ENCODE measurements at regions not wholly inside any gene's neighbourhood (a gene's known extent, or its start where the extent isn't known, plus 50 kb on each side); places are given as distances from the start of the nearest gene placed in this dataset.

DNA sequence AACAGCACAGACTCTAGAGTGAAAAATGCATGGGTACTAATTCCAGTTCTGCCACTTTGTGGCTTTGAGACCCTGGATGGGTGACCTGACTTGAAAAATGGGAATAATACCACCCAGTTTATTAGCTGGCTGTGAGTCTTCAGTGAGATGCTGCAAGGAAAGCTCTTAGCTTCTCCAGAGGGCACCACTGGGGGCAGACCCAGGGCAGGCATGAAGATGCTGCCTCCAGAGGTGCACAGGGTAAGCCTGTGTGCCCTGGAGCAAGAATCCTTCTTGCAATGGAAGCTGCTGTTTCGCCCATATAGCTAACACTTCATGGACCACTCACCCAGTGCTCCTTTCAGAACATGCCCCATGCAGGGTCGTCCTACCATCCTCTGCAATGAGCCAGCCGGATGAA is 75.7 kb downstream of the C5orf15 start:
- no TSS peak for BruUV-seq (replicated peaks)
- Histone ChIP-seq H3K9me3 (replicated peaks; ENCODE audit: control insufficient read depth, insufficient read depth, low read length) (no peaks in the 10 kb centered on the region), H3K27ac (ENCODE audit: control insufficient read depth, insufficient read depth) (no peak overlapping the region), H3K9ac (ENCODE audit: control insufficient read depth, insufficient read depth, low read length) (no peak overlapping the region), H3K4me1 (ENCODE audit: control insufficient read depth, insufficient read depth, low read length) (0 out of 2 replicates have a peak, but pooled peaks cover 3% of the 10 kb centered on the region), H3K4me3 (no peak overlapping the region), H2AFZ (ENCODE audit: control insufficient read depth, low read depth, low read length) (no peak overlapping the region), H4K20me1 (ENCODE audit: control insufficient read depth, insufficient read depth) (no peaks in the 10 kb centered on the region), H3K36me3 (ENCODE audit: control insufficient read depth in 2 of 2, insufficient read depth in 2 of 2, low read length in 1 of 2) (no peaks in the 10 kb centered on the region), H3K27me3 (replicated peaks in 1 of 2; ENCODE audit: control insufficient read depth in 2 of 2, insufficient read depth in 2 of 2, low read length in 1 of 2) (no peaks in the 10 kb centered on the region), H3K4me2 (ENCODE audit: control insufficient read depth, insufficient read depth) (no peak overlapping the region), H3K79me2 (ENCODE audit: control insufficient read depth, insufficient read depth, low read length) (no peaks in the 10 kb centered on the region)
- ChIA-PET CTCF (interaction anchor here (0.6 to 2.5 kb wide), 6 partner anchors 10 to 399 kb away, joined by 3 to 9 read pairs (median 4); no protein-coding TSS in a partner anchor), RAD21 (ENCODE audit: unreplicated experiment) (interaction anchor here (1.5 kb wide), 1 partner anchor 23 kb away, joined by 7 read pairs; no protein-coding TSS in a partner anchor), POLR2A (no interaction called here), SMC1A (ENCODE audit: uncharacterized antibody, unreplicated experiment) (interaction anchor here (1.7 kb wide), 1 partner anchor 23 kb away, joined by 4 read pairs; no protein-coding TSS in a partner anchor)
- no peak; the same call in 2 of the 3 replicates for ATAC-seq
- in situ Hi-C loops (cut with MboI) (no loop called here), intact Hi-C loops (cut with micrococcal nuclease; ENCODE audit: unreplicated experiment) (no loop called here)
- WGBS (ENCODE audit: insufficient coverage, insufficient replicate concordance, low lambda C conversion rate, missing lambda C conversion rate): 29% methylated on average over 3 of the region's 3 CpGs
- no peak for FAIRE-seq
- no peak for TF ChIP-seq ZNF274 (IDR thresholded peaks at IDR 0.05; ENCODE audit: insufficient read depth, insufficient read length)
- no peak for TF ChIP-seq SIX5 (IDR thresholded peaks at IDR 0.05; ENCODE audit: low read depth, low read length, severe bottlenecking)
- DNase-seq (ENCODE audit: low read depth, low spot score): no peak

DNA sequence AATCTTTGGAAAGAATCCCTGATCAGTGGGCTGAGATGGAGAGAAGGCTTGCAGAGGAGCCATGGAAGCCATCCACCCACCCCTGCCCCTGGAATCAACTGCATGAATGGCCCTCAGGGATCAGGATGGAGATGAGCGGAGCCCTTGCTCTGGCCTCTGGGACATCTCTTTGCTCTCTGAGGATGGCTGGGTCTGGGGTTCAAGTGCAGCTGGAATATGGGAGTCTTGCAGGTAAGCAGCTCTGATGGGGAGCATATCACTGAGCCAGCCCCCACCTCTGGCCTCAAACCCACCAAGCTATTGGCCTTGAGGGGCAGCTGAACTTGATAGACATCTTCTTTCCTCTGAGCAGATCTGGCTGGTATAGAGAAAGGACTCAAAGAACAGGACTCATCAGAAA is 76.1 kb downstream of the C5orf15 start:
- no peak overlapping the region for H3K4me2 ChIP-seq (ENCODE audit: control insufficient read depth, insufficient read depth)
- TF ChIP-seq RB1 (IDR thresholded peaks at IDR 0.05; ENCODE audit: borderline replicate concordance) (no peak), MTA2 (IDR thresholded peaks at IDR 0.05; ENCODE audit: low read depth) (no peak), TCF3 (IDR thresholded peaks at IDR 0.05; ENCODE audit: borderline replicate concordance, insufficient read depth, low read depth, low read length) (no peak), GABPA (IDR thresholded peaks at IDR 0.05; ENCODE audit: low read depth) (no peak), POLR2AphosphoS2 (IDR thresholded peaks at IDR 0.05; ENCODE audit: low read depth, low read length) (no peak), SMAD1 (IDR thresholded peaks at IDR 0.05; ENCODE audit: low read depth, partially characterized antibody) (no peak), TAF1 (IDR thresholded peaks at IDR 0.05; ENCODE audit: borderline replicate concordance, low read depth, low read length) (no peak), CHD4 (IDR thresholded peaks at IDR 0.05) (no peak)
- TF ChIP-seq, protein P1, sequence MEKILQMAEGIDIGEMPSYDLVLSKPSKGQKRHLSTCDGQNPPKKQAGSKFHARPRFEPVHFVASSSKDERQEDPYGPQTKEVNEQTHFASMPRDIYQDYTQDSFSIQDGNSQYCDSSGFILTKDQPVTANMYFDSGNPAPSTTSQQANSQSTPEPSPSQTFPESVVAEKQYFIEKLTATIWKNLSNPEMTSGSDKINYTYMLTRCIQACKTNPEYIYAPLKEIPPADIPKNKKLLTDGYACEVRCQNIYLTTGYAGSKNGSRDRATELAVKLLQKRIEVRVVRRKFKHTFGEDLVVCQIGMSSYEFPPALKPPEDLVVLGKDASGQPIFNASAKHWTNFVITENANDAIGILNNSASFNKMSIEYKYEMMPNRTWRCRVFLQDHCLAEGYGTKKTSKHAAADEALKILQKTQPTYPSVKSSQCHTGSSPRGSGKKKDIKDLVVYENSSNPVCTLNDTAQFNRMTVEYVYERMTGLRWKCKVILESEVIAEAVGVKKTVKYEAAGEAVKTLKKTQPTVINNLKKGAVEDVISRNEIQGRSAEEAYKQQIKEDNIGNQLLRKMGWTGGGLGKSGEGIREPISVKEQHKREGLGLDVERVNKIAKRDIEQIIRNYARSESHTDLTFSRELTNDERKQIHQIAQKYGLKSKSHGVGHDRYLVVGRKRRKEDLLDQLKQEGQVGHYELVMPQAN (conservative IDR thresholded peaks at IDR 0.05): no peak
- TF ChIP-seq, protein P2, sequence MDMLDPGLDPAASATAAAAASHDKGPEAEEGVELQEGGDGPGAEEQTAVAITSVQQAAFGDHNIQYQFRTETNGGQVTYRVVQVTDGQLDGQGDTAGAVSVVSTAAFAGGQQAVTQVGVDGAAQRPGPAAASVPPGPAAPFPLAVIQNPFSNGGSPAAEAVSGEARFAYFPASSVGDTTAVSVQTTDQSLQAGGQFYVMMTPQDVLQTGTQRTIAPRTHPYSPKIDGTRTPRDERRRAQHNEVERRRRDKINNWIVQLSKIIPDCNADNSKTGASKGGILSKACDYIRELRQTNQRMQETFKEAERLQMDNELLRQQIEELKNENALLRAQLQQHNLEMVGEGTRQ (IDR thresholded peaks at IDR 0.05; ENCODE audit: borderline replicate concordance, low read depth, low read length): no peak

More for the DNA sequence above, 76.1 kb downstream of the C5orf15 start:
- intact Hi-C loops (cut with micrococcal nuclease; ENCODE audit: unreplicated experiment) (no loop called here), in situ Hi-C loops (cut with MboI) (no loop called here)
- Histone ChIP-seq H3K4me1 (ENCODE audit: control insufficient read depth, insufficient read depth, low read length) (0 out of 2 replicates have a peak, but pooled peaks cover 3% of the 10 kb centered on the region), H3K27me3 (replicated peaks in 1 of 2; ENCODE audit: control insufficient read depth in 2 of 2, insufficient read depth in 2 of 2, low read length in 1 of 2) (no peaks in the 10 kb centered on the region), H3K4me3 (no peak overlapping the region), H4K20me1 (ENCODE audit: control insufficient read depth, insufficient read depth) (no peaks in the 10 kb centered on the region), H3K27ac (ENCODE audit: control insufficient read depth, insufficient read depth) (no peak overlapping the region), H3K79me2 (ENCODE audit: control insufficient read depth, insufficient read depth, low read length) (no peaks in the 10 kb centered on the region), H2AFZ (ENCODE audit: control insufficient read depth, low read depth, low read length) (no peak overlapping the region), H3K9me3 (replicated peaks; ENCODE audit: control insufficient read depth, insufficient read depth, low read length) (no peaks in the 10 kb centered on the region), H3K36me3 (ENCODE audit: control insufficient read depth in 2 of 2, insufficient read depth in 2 of 2, low read length in 1 of 2) (no peaks in the 10 kb centered on the region), H3K9ac (ENCODE audit: control insufficient read depth, insufficient read depth, low read length) (no peak overlapping the region)
- 50% methylated on average over 1 of the region's 1 CpG for WGBS (ENCODE audit: insufficient coverage, insufficient replicate concordance, low lambda C conversion rate, missing lambda C conversion rate)
- ChIA-PET SMC1A (ENCODE audit: uncharacterized antibody, unreplicated experiment) (interaction anchor here (1.7 kb wide), 1 partner anchor 22 kb away, joined by 4 read pairs; no protein-coding TSS in a partner anchor), POLR2A (no interaction called here), CTCF (interaction anchor here (0.6 to 2.5 kb wide), 6 partner anchors 9 to 399 kb away, joined by 3 to 9 read pairs (median 4); no protein-coding TSS in a partner anchor), RAD21 (ENCODE audit: unreplicated experiment) (no interaction called here)
- FAIRE-seq (no peak), DNase-seq (ENCODE audit: low read depth, low spot score) (no peak), ATAC-seq (no peak)
- no TSS peak for BruUV-seq (replicated peaks)
